DOHH2 (cell line): ENCODE measurements at regions not wholly inside any gene's neighbourhood (a gene's known extent, or its start where the extent isn't known, plus 50 kb on each side); places are given as distances from the start of the nearest gene placed in this dataset.

ENCODE experiments used
- EZH2phosphoT487 ChIP-seq: fragments of 200-600 bp; sonication (generic); IDR thresholded peaks from 2 replicates; pipeline ENCODE4 v1.6.1; 2017; ENCODE audit warnings: borderline replicate concordance, mild to moderate bottlenecking, antibody characterized with exemption, low read length, moderate library complexity, mixed read lengths
- TF ChIP-seq, protein P1 (sequence below): fragments of 200-600 bp; sonication (generic); IDR thresholded peaks from one replicate; pipeline ENCODE4 v1.5.1; 2014; ENCODE audit warnings: antibody characterized with exemption, mild to moderate bottlenecking, low read depth, low read length; ENCODE audit not compliant: poor library complexity, severe bottlenecking

DNA sequence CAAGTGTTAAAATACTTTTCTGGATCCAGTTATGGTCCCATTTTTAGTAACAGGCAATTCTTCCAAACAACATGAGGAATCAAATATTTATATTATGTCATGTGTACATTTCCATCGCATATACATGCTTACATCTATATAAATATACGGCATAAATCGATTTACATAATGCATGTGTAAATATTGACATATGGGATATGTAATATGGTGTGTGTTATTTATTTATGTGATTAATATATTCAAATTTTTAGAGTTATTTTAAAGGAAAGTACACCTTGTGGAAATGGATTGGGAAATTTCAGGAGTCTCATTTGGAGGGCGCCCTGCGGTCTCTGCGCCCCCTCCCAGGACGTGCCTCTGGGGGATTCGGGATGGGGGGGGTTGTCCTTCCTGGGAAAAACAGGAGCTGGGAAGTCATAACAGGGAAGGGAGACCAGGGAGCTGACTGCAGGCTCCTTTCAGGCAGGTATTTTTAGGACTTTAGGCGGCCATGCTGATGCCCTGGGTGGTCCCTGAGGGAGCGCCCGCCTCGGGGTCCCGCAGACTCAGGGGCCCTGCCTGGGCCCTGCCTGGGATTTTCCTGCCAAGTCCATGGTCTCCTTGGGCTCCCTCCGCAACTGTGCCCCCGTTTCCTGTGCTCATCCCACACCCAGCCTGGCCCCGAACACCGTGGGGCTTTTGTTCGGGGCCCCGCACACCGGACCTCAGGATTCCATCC lies 82.7 kb upstream of the SFSWAP start:
- TF ChIP-seq, protein P1, sequence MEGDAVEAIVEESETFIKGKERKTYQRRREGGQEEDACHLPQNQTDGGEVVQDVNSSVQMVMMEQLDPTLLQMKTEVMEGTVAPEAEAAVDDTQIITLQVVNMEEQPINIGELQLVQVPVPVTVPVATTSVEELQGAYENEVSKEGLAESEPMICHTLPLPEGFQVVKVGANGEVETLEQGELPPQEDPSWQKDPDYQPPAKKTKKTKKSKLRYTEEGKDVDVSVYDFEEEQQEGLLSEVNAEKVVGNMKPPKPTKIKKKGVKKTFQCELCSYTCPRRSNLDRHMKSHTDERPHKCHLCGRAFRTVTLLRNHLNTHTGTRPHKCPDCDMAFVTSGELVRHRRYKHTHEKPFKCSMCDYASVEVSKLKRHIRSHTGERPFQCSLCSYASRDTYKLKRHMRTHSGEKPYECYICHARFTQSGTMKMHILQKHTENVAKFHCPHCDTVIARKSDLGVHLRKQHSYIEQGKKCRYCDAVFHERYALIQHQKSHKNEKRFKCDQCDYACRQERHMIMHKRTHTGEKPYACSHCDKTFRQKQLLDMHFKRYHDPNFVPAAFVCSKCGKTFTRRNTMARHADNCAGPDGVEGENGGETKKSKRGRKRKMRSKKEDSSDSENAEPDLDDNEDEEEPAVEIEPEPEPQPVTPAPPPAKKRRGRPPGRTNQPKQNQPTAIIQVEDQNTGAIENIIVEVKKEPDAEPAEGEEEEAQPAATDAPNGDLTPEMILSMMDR, result no peak
- TF ChIP-seq EZH2phosphoT487, result no peak
